OCI-LY3 (cell line): ENCODE measurements at regions not wholly inside any gene's neighbourhood (a gene's known extent, or its start where the extent isn't known, plus 50 kb on each side); places are given as distances from the start of the nearest gene placed in this dataset.

Experiments used
- H2AFZ ChIP-seq: fragments of 200-600, 300-600 bp; shearing (Covaris generic); 2 replicates; pipeline ENCODE4 v1.6.0; 2014; ENCODE audit warnings: antibody characterized with exemption, low read depth, low read length
- H3K27ac ChIP-seq: fragments of 200-600, 300-600 bp; sonication (generic); 2 replicates; pipeline ENCODE4 v1.5.1; 2014; ENCODE audit warnings: mild to moderate bottlenecking, low read length, moderate library complexity, mixed read lengths
- H3K27me3 ChIP-seq: fragments of 200-600, 300-600 bp; sonication (generic); 2 replicates; pipeline ENCODE4 v1.6.1; 2014; ENCODE audit warnings: low read depth, low read length, mixed read lengths
- H3K36me3 ChIP-seq: fragments of 200-600, 300-600 bp; sonication (generic); replicated peaks from 2 replicates; pipeline ENCODE3; 2014; ENCODE audit warnings: low read depth, low read length, mixed read lengths
- H3K4me1 ChIP-seq: fragments of 300-600, 200-600 bp; sonication (generic); 2 replicates; pipeline ENCODE4 v1.6.1; 2014; ENCODE audit warnings: low read length, mixed read lengths
- H3K4me2 ChIP-seq: fragments of 200-600, 300-600 bp; sonication (generic); 2 replicates; pipeline ENCODE4 v1.6.1; 2014; ENCODE audit warnings: low read length, mixed read lengths
- H3K4me3 ChIP-seq: fragments of 300-600, 200-600 bp; sonication (generic); 2 replicates; pipeline ENCODE4 v1.5.1; 2014; ENCODE audit warnings: antibody characterized with exemption, mild to moderate bottlenecking, low read length, moderate library complexity
- H3K79me2 ChIP-seq: fragments of 300-600, 200-600 bp; shearing (Covaris generic); 2 replicates; pipeline ENCODE4 v1.6.1; 2014; ENCODE audit warnings: mild to moderate bottlenecking, low read length, mixed read lengths
- H3K9ac ChIP-seq: fragments of 300-600, 200-600 bp; shearing (Covaris generic); 2 replicates; pipeline ENCODE4 v1.6.0; 2014; ENCODE audit warnings: mild to moderate bottlenecking, low read length, moderate library complexity
- H3K9me3 ChIP-seq: fragments of 200-600, 300-600 bp; shearing (Covaris generic); 2 replicates; pipeline ENCODE4 v1.6.1; 2014; ENCODE audit warnings: low read length, mixed read lengths; ENCODE audit not compliant: insufficient read depth
- H4K20me1 ChIP-seq: fragments of 200-600, 300-600 bp; sonication (generic); 2 replicates; pipeline ENCODE4 v1.6.1; 2016; ENCODE audit warnings: low read length, mixed read lengths; ENCODE audit not compliant: insufficient read depth
- EZH2phosphoT487 ChIP-seq: fragments of 200-600 bp; shearing (Covaris generic); IDR thresholded peaks from 2 replicates; pipeline ENCODE4 v1.6.1; 2018; ENCODE audit warnings: antibody characterized with exemption, mixed run types, low read depth
- TF ChIP-seq, protein P1 (sequence below): fragments of 200-600, 300-600 bp; sonication (generic); IDR thresholded peaks from 2 replicates; pipeline ENCODE4 v1.5.1; 2014; ENCODE audit warnings: antibody characterized with exemption, low read length, low read depth

DNA sequence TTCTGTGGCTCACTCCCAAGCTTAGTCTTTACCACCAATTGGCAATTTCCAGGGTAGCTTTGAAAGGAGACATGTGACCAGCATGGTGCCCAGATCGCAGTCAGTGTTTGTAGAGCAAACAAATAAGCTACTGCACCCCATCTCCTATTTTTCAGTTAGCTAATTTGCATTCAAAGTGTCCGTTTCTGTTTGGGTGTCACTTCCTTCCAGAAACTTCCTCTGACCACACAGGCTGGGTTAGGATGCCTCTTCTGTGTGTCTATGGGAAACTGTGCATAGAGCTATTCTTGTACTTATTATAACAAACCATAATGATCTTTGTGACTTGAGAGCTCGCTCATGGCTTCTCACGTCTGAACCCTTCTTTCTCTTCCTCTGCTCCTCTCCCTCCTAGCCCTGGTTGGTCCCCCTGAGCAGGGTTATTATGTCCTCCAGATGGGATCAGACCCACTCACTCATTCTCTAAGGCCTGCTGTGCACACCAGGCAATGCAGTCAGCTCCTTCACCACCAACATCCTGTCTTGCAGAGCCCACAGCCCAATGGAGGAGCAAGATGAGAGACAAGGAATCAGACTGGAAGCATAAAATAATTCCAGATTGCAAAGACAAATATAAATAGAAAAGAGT is 101.2 kb upstream of the ALK start:
- no peak overlapping the region for H3K27ac ChIP-seq
- H2AFZ ChIP-seq = no peak overlapping the region
- H3K4me1 ChIP-seq = no peaks in the 10 kb centered on the region
- no peak overlapping the region for H3K9ac ChIP-seq
- H3K79me2 ChIP-seq = no peaks in the 10 kb centered on the region
- H3K4me2 ChIP-seq = no peak overlapping the region
- no peak for TF ChIP-seq EZH2phosphoT487
- TF ChIP-seq, protein P1, sequence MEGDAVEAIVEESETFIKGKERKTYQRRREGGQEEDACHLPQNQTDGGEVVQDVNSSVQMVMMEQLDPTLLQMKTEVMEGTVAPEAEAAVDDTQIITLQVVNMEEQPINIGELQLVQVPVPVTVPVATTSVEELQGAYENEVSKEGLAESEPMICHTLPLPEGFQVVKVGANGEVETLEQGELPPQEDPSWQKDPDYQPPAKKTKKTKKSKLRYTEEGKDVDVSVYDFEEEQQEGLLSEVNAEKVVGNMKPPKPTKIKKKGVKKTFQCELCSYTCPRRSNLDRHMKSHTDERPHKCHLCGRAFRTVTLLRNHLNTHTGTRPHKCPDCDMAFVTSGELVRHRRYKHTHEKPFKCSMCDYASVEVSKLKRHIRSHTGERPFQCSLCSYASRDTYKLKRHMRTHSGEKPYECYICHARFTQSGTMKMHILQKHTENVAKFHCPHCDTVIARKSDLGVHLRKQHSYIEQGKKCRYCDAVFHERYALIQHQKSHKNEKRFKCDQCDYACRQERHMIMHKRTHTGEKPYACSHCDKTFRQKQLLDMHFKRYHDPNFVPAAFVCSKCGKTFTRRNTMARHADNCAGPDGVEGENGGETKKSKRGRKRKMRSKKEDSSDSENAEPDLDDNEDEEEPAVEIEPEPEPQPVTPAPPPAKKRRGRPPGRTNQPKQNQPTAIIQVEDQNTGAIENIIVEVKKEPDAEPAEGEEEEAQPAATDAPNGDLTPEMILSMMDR = no peak
- H4K20me1 ChIP-seq = no peaks in the 10 kb centered on the region
- H3K9me3 ChIP-seq = no peaks in the 10 kb centered on the region
- H3K36me3 ChIP-seq = no peaks in the 10 kb centered on the region
- no peak overlapping the region for H3K4me3 ChIP-seq
- peaks cover 20% of the 10 kb centered on the region for H3K27me3 ChIP-seq

DNA sequence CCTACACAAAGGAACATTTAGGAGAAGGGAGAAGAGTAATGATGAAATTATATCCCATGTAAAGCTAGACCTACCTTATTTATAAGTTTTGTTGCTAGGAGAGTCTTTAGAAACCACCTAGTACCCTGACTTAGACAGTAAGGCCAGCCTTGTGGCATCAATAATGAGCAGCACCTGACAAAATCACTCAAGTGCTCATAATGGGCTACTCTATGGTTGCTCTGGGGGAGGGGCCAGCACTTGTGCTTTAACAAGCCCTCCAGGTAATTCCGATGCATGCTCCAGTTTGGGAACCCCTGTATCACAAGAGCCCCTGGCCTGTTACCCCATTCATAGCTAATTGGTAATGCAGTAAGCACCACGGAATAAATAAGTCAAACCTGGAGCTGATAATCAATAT is 102.9 kb upstream of the ALK start:
- TF ChIP-seq, protein P1 = no peak
- TF ChIP-seq EZH2phosphoT487 = no peak
- Histone ChIP-seq H3K4me3 (no peak overlapping the region), H3K36me3 (no peaks in the 10 kb centered on the region), H4K20me1 (no peaks in the 10 kb centered on the region), H3K4me2 (no peak overlapping the region), H3K9me3 (no peaks in the 10 kb centered on the region), H2AFZ (no peak overlapping the region), H3K4me1 (no peaks in the 10 kb centered on the region), H3K79me2 (no peaks in the 10 kb centered on the region), H3K27ac (no peak overlapping the region), H3K27me3 (peaks cover 21% of the 10 kb centered on the region), H3K9ac (no peak overlapping the region)

DNA sequence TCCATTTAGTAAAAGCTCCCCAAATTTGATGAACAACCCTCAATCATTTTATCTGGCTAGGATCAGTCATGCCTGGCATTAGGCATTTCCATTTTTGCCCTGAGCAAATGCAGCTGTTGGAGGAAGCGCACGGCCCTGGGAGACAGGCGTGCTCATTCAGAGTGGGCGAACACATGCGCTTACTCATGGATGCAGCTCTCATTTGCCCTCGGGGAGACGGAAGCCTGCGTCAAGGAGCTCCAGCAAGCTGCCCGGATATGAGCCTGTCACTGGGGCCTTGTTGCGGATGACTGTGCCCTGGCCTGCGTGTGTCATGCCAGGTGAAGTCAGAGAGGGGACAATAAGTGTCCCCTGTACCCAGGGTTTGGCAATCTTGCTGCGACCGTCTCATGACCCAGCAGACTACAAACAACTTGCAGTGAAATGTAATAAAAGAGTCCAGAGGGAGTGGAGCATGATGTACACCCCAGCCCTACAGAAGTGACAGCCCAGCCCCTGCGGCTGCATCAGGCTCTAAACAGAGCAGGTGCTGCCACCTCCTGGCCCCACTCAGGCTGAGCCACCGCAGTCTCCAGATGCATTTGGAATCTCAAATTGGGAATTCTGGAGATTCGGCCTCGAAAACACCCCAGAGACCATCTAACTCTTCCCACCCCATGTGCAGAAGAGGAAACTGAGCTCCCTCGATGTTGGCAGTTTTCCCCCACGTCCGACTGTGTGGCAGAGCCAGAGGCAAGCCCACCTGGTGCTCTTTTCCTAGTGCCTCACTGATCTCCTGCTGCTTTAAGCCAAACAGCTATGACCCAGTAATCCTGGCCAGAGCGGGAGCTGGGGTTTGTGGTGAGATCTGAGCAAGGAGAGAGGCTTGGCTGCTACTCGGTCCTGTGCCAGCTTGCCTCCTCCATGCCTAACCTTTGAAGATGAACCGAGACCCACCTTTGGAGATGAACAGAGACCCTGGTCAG is 105.0 kb upstream of the ALK start:
- H4K20me1 ChIP-seq = no peaks in the 10 kb centered on the region
- H3K36me3 ChIP-seq = no peaks in the 10 kb centered on the region
- H3K27ac ChIP-seq = no peak overlapping the region
- no peaks in the 10 kb centered on the region for H3K9me3 ChIP-seq
- no peaks in the 10 kb centered on the region for H3K4me1 ChIP-seq
- no peak overlapping the region for H3K4me2 ChIP-seq
- TF ChIP-seq, protein P1 = peak; percentile 80
- TF ChIP-seq EZH2phosphoT487 = no peak
- no peak overlapping the region for H3K4me3 ChIP-seq
- H3K27me3 ChIP-seq = peaks cover 33% of the 10 kb centered on the region
- no peak overlapping the region for H3K9ac ChIP-seq
- H3K79me2 ChIP-seq = no peaks in the 10 kb centered on the region
- no peak overlapping the region for H2AFZ ChIP-seq

DNA sequence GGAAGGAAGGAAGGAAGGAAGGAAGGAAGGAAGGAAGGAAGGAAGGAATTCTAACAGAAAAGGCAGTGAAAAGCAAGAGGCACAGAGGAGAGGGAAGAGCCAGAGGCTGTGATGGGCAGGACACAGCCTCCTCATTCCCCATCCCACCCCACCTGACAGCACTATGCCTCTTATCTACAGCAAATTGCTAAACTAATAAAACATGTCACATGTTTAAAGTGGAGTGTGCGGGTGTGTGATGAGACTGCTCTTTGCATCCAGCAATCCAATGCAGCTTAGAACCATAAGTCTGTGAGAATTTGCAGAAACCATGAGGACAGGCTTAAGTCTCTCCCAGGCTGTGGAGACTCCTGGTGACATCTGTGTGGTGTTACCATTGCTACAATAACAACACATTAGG is 108.4 kb upstream of the ALK start:
- Histone ChIP-seq H3K27ac (no peak overlapping the region), H4K20me1 (no peaks in the 10 kb centered on the region), H3K9me3 (no peaks in the 10 kb centered on the region), H3K36me3 (no peaks in the 10 kb centered on the region), H3K4me3 (no peak overlapping the region), H3K4me1 (no peaks in the 10 kb centered on the region), H2AFZ (no peak overlapping the region), H3K79me2 (no peaks in the 10 kb centered on the region), H3K4me2 (no peak overlapping the region), H3K27me3 (peaks cover 36% of the 10 kb centered on the region), H3K9ac (no peak overlapping the region)
- TF ChIP-seq, protein P1 = no peak
- no peak for TF ChIP-seq EZH2phosphoT487
